GM13976 (cell line): ENCODE measurements at regions not wholly inside any gene's neighbourhood (a gene's known extent, or its start where the extent isn't known, plus 50 kb on each side); places are given as distances from the start of the nearest gene placed in this dataset.

Experiments used
- DNase-seq: peaks from one replicate; pipeline ENCODE4 v3.0.0; 2012; ENCODE audit warnings: low spot score
- CTCF ChIP-seq: IDR thresholded peaks from 2 replicates; pipeline ENCODE4 v1.5.1; 2012; ENCODE audit warnings: borderline replicate concordance, mild to moderate bottlenecking; ENCODE audit not compliant: insufficient read depth; ENCODE audit errors: extremely low read depth, missing control alignments, control extremely low read depth
- in situ Hi-C: fragments of 300-500 bp; cut with MboI; formaldehyde crosslinking; loops from one replicate; pipeline ENCODE4 v1.12.0; 2022; ENCODE audit warnings: low sequenced_read_pairs, mixed read lengths, inconsistent platforms; ENCODE audit not compliant: unreplicated experiment

GRCh38 chr2:7672027-7672684 is 754.9 kb downstream of the RNF144A start:
- TF ChIP-seq CTCF: peak; percentile 47
- in situ Hi-C loops: no loop called here
- peak; percentile 23 for DNase-seq

- TF ChIP-seq CTCF: no peak
- DNase-seq: no peak
- in situ Hi-C loops: no loop called here
These were observed 755.5 kb downstream of the RNF144A start for GRCh38 chr2:7672685-7673071.

GRCh38 chr2:7673101-7673500 is 755.9 kb downstream of the RNF144A start:
- no peak for TF ChIP-seq CTCF
- DNase-seq: no peak
- in situ Hi-C loops: no loop called here

- in situ Hi-C loops: no loop called here
- no peak for TF ChIP-seq CTCF
- DNase-seq: no peak
These were observed 756.6 kb downstream of the RNF144A start for GRCh38 chr2:7673853-7674252.

GRCh38 chr2:7674606-7675005 is 757.4 kb downstream of the RNF144A start:
- in situ Hi-C loops: no loop called here
- TF ChIP-seq CTCF: no peak
- no peak for DNase-seq

GRCh38 chr2:7676714-7677113 is 759.5 kb downstream of the RNF144A start:
- in situ Hi-C loops: no loop called here
- DNase-seq: no peak
- no peak for TF ChIP-seq CTCF
